ENCODE measurements at regions not wholly inside any gene's neighbourhood (a gene's known extent, or its start where the extent isn't known, plus 50 kb on each side); places are given as distances from the start of the nearest gene placed in this dataset.
A peak's percentile ranks its signal among the peaks of the same experiment; 100 is the strongest.

DNA sequence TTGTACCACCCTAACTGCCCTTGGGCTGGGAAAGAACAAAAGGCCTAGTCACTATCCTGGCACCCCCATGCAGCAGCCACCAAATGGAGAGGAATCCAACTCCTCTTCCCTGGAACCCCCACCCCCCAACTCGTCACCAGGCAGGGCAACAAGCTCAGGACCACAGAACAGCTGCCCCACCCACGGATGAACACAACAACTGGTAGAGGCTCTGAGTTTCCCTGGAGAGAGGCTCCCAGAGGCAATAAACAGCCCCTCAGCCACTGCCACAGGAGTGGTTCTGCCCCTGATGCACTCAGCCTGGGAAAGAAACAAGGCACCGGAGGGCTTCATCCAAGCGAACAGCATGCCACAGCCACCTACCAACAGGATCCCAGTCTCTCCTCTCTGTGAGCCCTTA lies 778.4 kb upstream of the FAT3 start:
- no peaks in the 10 kb centered on the region for H3K4me1 ChIP-seq (replicated peaks in 1 of 2)
- no peak overlapping the region for H3K27ac ChIP-seq
- H3K4me3 ChIP-seq = no peak overlapping the region
- 0% methylated on average over 1 of the region's 4 CpGs; no CpG with 5 or more reads in 8 of the 10 experiments for WGBS, 10 experiments
- in situ Hi-C loops (cut with MboI; ENCODE audit: low pct_unique_long_range_greater_than_20kb in 2 of 9, low sequenced_read_pairs in 9 of 9, unreplicated experiment in 9 of 9) = no loop called here
- no peak for ATAC-seq (replicated peaks in 6 of 8)

DNA sequence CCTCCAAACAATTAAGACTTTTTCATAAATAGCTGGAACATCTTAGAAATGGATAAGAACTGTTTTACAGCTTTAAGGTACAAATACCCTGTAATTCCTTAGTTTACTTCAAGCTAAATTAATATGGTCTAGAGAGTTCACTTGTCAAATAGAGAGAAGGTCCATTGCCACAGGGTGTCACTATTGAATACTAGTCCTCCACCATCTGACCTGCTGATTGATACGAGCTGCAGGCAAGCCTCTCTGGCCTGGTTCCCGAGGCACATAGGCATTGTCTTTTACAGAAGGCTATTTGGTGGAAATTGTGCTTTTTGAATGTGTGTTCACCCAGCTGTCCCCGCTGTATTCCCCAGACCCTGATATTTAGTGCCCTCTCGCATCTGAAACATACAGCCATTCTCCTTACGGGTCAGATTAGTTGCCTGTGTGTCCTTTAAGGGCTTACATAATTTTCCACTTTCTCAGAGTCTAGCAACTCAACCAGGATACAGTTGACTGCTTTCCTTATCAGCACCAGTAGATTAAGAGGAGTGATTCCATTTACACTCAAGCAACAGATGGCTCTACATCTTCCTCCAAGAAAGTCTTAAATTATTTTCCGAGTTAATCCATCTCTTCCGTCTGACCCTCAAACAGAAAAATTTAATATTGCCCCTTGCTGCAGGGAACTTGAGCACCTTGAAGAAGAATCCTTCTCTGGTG lies 788.8 kb upstream of the FAT3 start:
- Histone ChIP-seq H3K4me1 (replicated peaks in 1 of 2) (peaks cover 0 to 2% of the 10 kb centered on the region in 2 donors), H3K4me3 (no peak overlapping the region), H3K27ac (no peak overlapping the region)
- in situ Hi-C loops (cut with MboI; ENCODE audit: low pct_unique_long_range_greater_than_20kb in 2 of 9, low sequenced_read_pairs in 9 of 9, unreplicated experiment in 9 of 9) = no loop called here
- ATAC-seq (replicated peaks in 6 of 8) = peak in 4 of 8 experiments; percentile 46 to 72 (median 58)
- 0 to 100% (median 65%) methylated on average over 2 to 6 of the region's 7 CpGs; no CpG with 5 or more reads in 1 of the 10 experiments for WGBS, 10 experiments

DNA sequence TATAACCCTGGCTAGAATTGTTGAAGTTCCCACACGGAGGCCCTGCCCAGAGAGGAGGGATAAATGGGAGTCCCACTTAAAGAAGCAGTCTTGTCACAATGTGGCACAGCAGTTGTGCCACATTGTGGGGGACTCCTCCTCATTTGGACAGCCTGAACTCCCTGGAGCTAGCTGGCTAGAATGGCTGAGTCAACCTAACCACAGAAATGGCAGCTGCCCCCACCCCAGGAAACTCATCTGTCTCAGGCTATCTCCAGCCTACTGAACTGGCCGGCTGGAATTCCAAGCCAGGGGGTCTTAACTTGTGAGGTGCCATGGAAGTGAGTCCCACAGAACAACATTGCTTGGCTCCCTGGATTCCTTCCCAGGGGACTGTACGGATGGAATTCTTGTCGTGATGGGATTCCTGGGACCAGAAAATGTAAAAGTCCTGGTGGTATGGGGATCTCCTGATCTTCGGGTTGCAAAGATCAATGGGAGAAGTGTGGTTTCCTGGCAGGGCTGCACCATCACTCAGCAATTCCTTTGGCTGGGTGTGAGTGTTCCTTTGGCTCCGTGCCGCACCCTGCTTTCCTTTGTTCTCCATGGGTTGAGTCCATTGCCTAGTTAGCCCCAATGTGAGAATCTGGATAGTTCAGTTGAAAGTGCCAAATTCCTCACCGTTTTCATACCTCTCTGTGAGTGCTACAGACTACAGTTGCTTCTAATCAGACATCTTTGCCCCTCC lies 791.2 kb upstream of the FAT3 start:
- ATAC-seq (replicated peaks in 6 of 8) = no peak
- 0 to 92% (median 60%) methylated on average over 1 to 6 of the region's 8 CpGs; no CpG with 5 or more reads in 1 of the 10 experiments for WGBS, 10 experiments
- Histone ChIP-seq H3K27ac (no peak overlapping the region), H3K4me1 (replicated peaks in 1 of 2) (peaks cover 0 to under 1% of the 10 kb centered on the region in 2 donors), H3K4me3 (no peak overlapping the region)
- in situ Hi-C loops (cut with MboI; ENCODE audit: low pct_unique_long_range_greater_than_20kb in 2 of 9, low sequenced_read_pairs in 9 of 9, unreplicated experiment in 9 of 9) = no loop called here

DNA sequence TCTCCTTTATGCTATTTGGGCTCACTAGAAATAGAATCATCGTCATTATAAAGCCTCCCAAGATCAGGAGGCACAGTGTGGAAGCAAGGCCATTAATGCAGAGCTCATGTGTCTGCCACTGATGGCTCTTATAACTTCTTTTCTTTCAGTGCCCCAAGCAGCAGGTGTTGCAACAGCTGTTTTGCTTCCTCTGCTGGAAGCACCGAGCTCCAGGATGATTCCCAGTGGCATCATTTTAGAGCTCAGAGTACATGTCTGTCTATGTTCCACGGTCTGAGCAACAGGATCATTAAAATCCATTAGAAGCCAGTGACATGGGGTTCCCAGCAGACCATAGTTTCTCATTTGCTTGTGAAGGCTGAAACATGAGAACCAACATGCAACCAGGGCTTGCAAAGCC lies 803.0 kb upstream of the FAT3 start:
- WGBS, 10 experiments = 0 to 87% (median 36%) methylated on average over 1 to 3 of the region's 3 CpGs; no CpG with 5 or more reads in 2 of the 10 experiments
- Histone ChIP-seq H3K4me1 (replicated peaks in 1 of 2) (no peaks in the 10 kb centered on the region), H3K27ac (no peak overlapping the region), H3K4me3 (no peak overlapping the region)
- in situ Hi-C loops (cut with MboI; ENCODE audit: low pct_unique_long_range_greater_than_20kb in 2 of 9, low sequenced_read_pairs in 9 of 9, unreplicated experiment in 9 of 9) = no loop called here
- ATAC-seq (replicated peaks in 6 of 8) = no peak

DNA sequence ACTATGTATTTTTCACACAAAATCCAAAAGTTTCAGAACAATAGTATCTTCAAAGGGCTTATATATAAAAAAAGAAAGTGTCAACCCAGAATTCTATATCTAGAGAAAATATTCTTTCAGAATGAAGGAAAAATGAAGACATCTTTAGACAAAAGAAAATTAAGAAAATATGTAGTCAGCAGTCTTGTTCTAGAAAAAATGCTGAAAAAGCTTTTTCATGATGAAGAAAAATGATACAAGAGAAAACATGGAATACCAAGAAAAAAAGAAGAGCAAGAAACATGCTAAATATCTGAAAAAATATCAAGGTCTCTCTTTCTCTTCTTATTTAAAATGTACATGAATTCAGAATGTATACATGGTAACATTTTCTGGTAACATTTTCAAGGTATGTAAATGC lies 816.8 kb upstream of the FAT3 start:
- Histone ChIP-seq H3K4me3 (no peak overlapping the region), H3K27ac (no peak overlapping the region), H3K4me1 (replicated peaks in 1 of 2) (peaks cover 0 to 3% of the 10 kb centered on the region in 2 donors)
- ATAC-seq (replicated peaks in 6 of 8) = no peak
- in situ Hi-C loops (cut with MboI; ENCODE audit: low pct_unique_long_range_greater_than_20kb in 2 of 9, low sequenced_read_pairs in 9 of 9, unreplicated experiment in 9 of 9) = no loop called here

DNA sequence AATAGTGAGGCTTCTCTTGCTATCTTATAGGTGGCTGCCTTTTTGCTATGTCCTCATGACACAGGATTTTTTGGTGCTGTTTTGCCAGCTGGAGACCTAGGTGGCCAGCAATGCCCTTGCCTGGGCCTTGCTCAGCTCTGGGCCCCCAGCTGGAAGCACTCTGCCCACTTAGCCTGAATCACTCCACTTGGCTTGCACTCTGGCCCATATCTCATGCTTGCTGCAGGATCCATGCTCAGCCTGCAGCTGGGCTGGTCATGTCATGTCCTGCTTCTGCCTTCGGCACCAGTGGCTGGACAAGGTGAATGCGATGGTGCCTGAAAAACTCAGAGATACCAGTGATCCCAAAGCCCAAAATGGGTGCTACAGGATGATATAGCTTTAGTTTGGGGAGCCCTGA lies 818.6 kb upstream of the FAT3 start:
- 80 to 100% methylated on average over 1 to 2 of the region's 2 CpGs; no CpG with 5 or more reads in 8 of the 10 experiments for WGBS, 10 experiments
- ATAC-seq (replicated peaks in 6 of 8) = no peak
- H3K4me3 ChIP-seq = no peak overlapping the region
- no peak overlapping the region for H3K27ac ChIP-seq
- peaks cover 0 to 3% of the 10 kb centered on the region in 2 donors for H3K4me1 ChIP-seq (replicated peaks in 1 of 2)
- in situ Hi-C loops (cut with MboI; ENCODE audit: low pct_unique_long_range_greater_than_20kb in 2 of 9, low sequenced_read_pairs in 9 of 9, unreplicated experiment in 9 of 9) = no loop called here

DNA sequence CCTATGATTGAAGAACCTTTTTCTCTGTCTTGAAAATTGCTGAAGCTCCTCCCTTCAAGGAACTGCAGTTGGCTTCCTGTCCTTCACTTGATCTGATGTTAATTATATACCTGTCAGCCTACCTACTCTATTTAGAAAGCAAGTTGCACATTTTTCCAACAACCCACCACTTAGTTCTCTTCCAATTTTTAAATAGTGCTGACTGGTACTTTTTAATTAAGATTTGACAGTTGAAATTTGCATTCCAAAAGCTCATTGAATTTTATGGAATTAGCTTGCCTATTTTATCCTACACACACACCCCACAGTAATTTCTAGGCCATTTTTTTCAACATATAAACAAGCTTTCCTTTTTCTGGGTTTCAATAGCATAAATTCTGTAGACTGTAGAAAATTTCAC lies 820.3 kb upstream of the FAT3 start:
- no peak for ATAC-seq (replicated peaks in 6 of 8)
- in situ Hi-C loops (cut with MboI; ENCODE audit: low pct_unique_long_range_greater_than_20kb in 2 of 9, low sequenced_read_pairs in 9 of 9, unreplicated experiment in 9 of 9) = no loop called here
- Histone ChIP-seq H3K27ac (no peak overlapping the region), H3K4me1 (replicated peaks in 1 of 2) (peaks cover 0 to 3% of the 10 kb centered on the region in 2 donors), H3K4me3 (no peak overlapping the region)

DNA sequence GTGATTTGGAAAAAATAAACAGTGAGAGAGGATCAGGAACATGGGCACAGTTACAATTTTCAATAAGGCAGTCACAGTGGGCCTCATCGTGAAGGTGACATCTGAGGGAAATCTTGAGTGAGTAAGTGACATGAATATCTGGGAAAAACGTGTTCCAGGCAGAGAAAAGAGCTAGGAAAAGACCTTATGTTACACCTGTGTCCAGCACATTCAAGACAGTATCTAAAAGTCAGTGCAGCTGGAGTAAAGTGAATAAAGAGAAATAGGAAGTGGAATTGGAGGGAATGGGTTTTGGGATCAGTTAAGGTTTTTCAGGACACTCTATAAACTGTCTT lies 827.5 kb upstream of the FAT3 start:
- WGBS, 10 experiments = 0 to 100% (median 35%) methylated on average over 1 to 2 of the region's 2 CpGs; no CpG with 5 or more reads in 2 of the 10 experiments

DNA sequence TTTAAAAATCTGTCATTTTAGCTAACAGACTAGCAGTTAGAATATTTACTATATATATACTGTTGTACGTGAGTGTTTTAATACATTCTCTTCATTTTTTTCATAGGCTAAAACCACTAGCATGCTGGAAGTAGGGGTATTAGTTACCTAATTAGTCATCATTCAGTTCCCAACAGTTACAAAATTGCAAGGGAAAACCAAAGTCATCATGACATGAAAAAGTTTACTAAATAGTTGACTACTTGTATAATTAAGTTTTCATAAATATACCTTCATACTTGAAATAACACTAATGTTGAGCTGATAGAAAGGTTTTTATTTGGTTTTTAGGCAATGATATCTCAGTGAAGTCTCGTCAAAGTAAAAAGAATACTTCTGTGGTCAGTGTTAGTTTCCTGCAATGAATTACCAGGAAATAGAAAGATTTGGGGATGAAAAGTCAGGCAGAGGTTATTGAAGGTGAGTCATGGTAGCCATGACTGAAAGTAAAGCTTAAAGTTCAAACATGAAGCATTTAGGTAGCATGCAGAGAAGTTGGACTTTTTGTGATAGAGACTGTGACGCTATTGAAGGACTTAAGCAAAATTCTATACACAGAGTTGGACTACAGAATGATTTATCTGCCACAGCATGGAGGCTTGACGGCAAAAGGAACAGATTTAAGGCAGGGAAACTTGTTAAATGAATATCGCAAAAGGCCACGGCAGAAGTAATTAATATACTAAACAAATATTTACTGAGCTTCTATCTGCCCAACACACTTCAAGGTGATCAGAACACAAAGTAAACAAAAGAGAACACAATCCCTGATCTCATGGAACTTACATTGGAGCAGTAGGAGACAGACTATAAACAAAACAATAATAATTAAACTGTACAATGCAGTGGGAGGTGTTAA lies 828.1 kb upstream of the FAT3 start:
- in situ Hi-C loops (cut with MboI; ENCODE audit: low pct_unique_long_range_greater_than_20kb in 2 of 9, low sequenced_read_pairs in 9 of 9, unreplicated experiment in 9 of 9) = no loop called here
- ATAC-seq (replicated peaks in 6 of 8) = no peak
- WGBS, 10 experiments = 6 to 100% (median 85%) methylated on average over 2 to 6 of the region's 6 CpGs; no CpG with 5 or more reads in 1 of the 10 experiments
- Histone ChIP-seq H3K27ac (no peak overlapping the region), H3K4me3 (no peak overlapping the region), H3K4me1 (replicated peaks in 1 of 2) (no peaks in the 10 kb centered on the region)

More for the DNA sequence above, 827.5 kb upstream of the FAT3 start:
- in situ Hi-C loops (cut with MboI; ENCODE audit: low pct_unique_long_range_greater_than_20kb in 2 of 9, low sequenced_read_pairs in 9 of 9, unreplicated experiment in 9 of 9) = no loop called here
- ATAC-seq (replicated peaks in 6 of 8) = no peak
- Histone ChIP-seq H3K4me3 (no peak overlapping the region), H3K27ac (no peak overlapping the region), H3K4me1 (replicated peaks in 1 of 2) (no peaks in the 10 kb centered on the region)

DNA sequence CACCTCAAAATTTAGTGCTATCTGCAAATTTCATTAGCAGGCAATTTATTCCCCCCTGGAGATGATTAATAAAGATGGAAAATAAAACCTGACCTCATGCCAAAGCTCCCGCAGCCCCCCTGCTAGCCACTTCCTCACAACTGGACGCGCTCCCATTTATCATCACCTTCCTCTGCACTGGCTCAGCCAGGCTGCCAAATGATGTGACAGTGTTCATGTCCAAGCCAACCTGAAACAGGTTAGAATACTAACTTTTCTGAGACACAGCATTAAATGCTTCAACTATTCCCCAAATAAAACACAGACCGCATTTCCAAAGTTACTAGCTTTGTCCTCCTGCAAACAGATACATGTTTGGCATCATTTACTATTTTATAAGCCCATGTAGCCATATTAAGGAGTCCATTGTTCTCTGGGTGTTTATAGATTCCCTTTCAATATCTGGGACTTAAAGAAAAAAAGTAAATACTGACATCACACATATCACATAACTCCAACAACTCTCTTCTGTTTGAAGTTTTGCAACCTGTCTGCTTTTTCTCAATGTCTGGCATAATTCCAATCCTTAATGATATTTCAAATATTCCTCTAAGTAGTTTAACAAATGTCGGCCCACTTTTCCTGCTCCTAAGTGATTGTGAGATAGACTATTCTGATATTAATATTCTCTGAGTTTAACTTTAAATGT lies 829.7 kb upstream of the FAT3 start:
- no peaks in the 10 kb centered on the region for H3K4me1 ChIP-seq (replicated peaks in 1 of 2)
- ATAC-seq (replicated peaks in 6 of 8) = peak in 5 of 8 experiments; percentile 54 to 86 (median 57)
- H3K27ac ChIP-seq = no peak overlapping the region
- WGBS, 10 experiments = 13 to 93% (median 66%) methylated on average over 1 to 5 of the region's 5 CpGs
- H3K4me3 ChIP-seq = no peak overlapping the region
- in situ Hi-C loops (cut with MboI; ENCODE audit: low pct_unique_long_range_greater_than_20kb in 2 of 9, low sequenced_read_pairs in 9 of 9, unreplicated experiment in 9 of 9) = no loop called here

DNA sequence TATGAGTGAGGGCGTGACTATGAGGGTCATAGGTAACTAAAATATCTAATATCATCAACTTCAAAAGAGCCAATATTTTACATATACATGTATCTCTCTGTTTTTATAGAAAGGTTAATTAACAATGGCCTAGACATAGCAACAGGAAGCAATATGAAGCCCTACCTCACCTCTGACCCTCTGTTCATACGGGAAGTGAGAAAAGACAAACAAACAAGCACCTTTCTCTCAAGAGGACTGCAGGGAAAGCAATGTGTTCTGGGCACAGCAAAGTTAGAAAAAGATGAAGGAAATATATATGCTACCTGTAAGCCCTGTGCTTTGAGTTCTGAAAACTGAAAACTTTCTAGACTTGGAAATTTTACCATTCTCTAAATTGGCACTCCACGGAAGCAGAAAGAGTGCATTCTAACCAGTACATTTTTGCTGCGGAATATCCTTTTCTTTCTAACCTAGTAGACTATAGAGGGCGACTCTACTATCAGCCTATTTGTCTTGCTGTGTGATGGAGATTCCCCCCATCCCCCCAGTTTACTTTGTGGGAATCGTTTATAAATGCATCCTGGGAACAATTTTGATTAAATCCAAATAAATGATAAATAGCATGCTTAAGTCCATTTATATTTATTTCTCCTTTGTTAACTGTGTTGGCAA lies 830.4 kb upstream of the FAT3 start:
- in situ Hi-C loops (cut with MboI; ENCODE audit: low pct_unique_long_range_greater_than_20kb in 2 of 9, low sequenced_read_pairs in 9 of 9, unreplicated experiment in 9 of 9) = no loop called here
- WGBS, 10 experiments = 5 to 88% (median 73%) methylated on average over 2 to 6 of the region's 6 CpGs
- ATAC-seq (replicated peaks in 6 of 8) = peak in 3 of 8 experiments; percentile 12 to 63 (median 24)

DNA sequence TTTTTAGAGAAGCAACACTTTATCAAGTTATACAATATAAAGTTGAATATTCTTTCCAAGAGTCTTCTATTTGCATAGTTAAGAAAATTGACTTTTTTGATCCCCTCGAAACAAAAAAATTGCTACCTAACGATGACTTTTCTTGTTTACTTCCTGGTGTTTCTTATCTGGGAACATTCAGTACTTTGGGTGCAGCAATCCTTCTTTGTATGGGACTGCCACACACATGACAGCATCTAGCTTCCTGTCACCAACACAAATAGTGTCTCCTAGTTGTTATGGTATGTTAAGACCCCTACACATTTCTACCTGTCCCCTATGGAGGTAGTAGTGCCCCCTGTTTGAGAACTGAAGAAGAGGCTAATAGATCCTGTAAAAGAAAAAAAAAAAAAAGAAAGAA lies 841.7 kb upstream of the FAT3 start:
- no peak overlapping the region for H3K4me3 ChIP-seq
- 0 to 100% (median 82%) methylated on average over 1 to 2 of the region's 2 CpGs for WGBS, 10 experiments
- H3K27ac ChIP-seq = no peak overlapping the region
- H3K4me1 ChIP-seq (replicated peaks in 1 of 2) = no peaks in the 10 kb centered on the region
- in situ Hi-C loops (cut with MboI; ENCODE audit: low pct_unique_long_range_greater_than_20kb in 2 of 9, low sequenced_read_pairs in 9 of 9, unreplicated experiment in 9 of 9) = no loop called here
- no peak for ATAC-seq (replicated peaks in 6 of 8)

More for the DNA sequence above, 830.4 kb upstream of the FAT3 start:
- H3K4me3 ChIP-seq = no peak overlapping the region
- no peaks in the 10 kb centered on the region for H3K4me1 ChIP-seq (replicated peaks in 1 of 2)
- no peak overlapping the region for H3K27ac ChIP-seq
